CD1c-positive myeloid dendritic cell (primary cell): ENCODE measurements at regions not wholly inside any gene's neighbourhood (a gene's known extent, or its start where the extent isn't known, plus 50 kb on each side); places are given as distances from the start of the nearest gene placed in this dataset.

Experiments used
- DNase-seq: peaks from one replicate; pipeline ENCODE4 v3.0.0-alpha.2; 2016; ENCODE audit errors: extremely low spot score

- peak; percentile 4 for DNase-seq
Observed at GRCh38 chr6:166751051-166751595, 124.1 kb upstream of the RPS6KA2 start.

- DNase-seq: no peak
Observed at GRCh38 chr6:166750108-166750793, 123.2 kb upstream of the RPS6KA2 start.

GRCh38 chr6:166749666-166750065, 122.6 kb upstream of the RPS6KA2 start:
- no peak for DNase-seq

GRCh38 chr6:166747644-166748595, 120.9 kb upstream of the RPS6KA2 start:
- DNase-seq: no peak

- DNase-seq: no peak
Observed at GRCh38 chr6:166745801-166746668, 119.0 kb upstream of the RPS6KA2 start.

- no peak for DNase-seq
Observed at GRCh38 chr6:166744223-166745134, 117.4 kb upstream of the RPS6KA2 start.

GRCh38 chr6:166743406-166744222, 116.6 kb upstream of the RPS6KA2 start:
- DNase-seq: no peak

GRCh38 chr6:166742981-166743380, 115.9 kb upstream of the RPS6KA2 start:
- no peak for DNase-seq

- DNase-seq: no peak
Observed at GRCh38 chr6:166739976-166740318, 112.9 kb upstream of the RPS6KA2 start.

GRCh38 chr6:166739117-166739975, 112.3 kb upstream of the RPS6KA2 start:
- DNase-seq: no peak

- DNase-seq: no peak
Observed at GRCh38 chr6:166738386-166739116, 111.5 kb upstream of the RPS6KA2 start.

GRCh38 chr6:166737261-166737660, 110.2 kb upstream of the RPS6KA2 start:
- DNase-seq: no peak

GRCh38 chr6:166736634-166737033, 109.6 kb upstream of the RPS6KA2 start:
- no peak for DNase-seq

GRCh38 chr6:166733900-166734299, 106.8 kb upstream of the RPS6KA2 start:
- no peak for DNase-seq

- no peak for DNase-seq
Observed at GRCh38 chr6:166729658-166730057, 102.6 kb upstream of the RPS6KA2 start.

- no peak for DNase-seq
Observed at GRCh38 chr6:166728884-166729530, 102.0 kb upstream of the RPS6KA2 start.

- DNase-seq: no peak
Observed at GRCh38 chr6:166726201-166726600, 99.2 kb upstream of the RPS6KA2 start.

GRCh38 chr6:166725571-166725970, 98.5 kb upstream of the RPS6KA2 start:
- DNase-seq: no peak
